Body of pancreas (tissue), 4 donors: ENCODE measurements at regions not wholly inside any gene's neighbourhood (a gene's known extent, or its start where the extent isn't known, plus 50 kb on each side); places are given as distances from the start of the nearest gene placed in this dataset.

Experiments used
- CTCF ChIP-seq, 7 experiments: fragments of 450-650 bp in 4 of 7; fragments of 200-600 bp in 3 of 7; sonication (generic) in 3 of 7; IDR thresholded peaks; one replicate each; pipeline ENCODE4 v1.5.1; 2016 to 2019; ENCODE audit warnings: antibody characterized with exemption in 7 of 7
- POLR2A ChIP-seq, 3 donors: fragments of 450-650 bp; IDR thresholded peaks; one replicate each; pipeline ENCODE4 v1.6.1; 2016; ENCODE audit warnings: antibody characterized with exemption in 3 of 3, mild to moderate bottlenecking in 2 of 3

DNA sequence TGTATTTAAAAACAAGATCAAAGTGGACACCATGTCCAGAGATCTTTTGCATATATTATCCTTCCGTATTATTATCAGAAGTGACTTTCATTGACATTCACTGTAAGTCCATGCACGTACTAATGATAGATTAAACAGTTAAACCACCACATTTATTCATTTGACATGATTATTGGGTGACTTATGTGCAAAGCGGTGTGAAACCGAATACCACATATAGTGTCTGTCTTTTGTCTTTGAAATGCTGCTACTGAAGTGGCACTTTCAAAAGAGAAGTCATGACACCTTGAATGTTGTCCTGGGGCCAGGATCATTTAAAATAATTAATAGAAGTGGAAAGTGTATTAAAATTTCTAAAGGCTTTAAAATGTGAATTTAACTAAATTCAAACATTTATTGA lies 100.1 kb downstream of the ERCC5 start:
- TF ChIP-seq CTCF (IDR thresholded peaks at IDR 0.05) (no peak), POLR2A (IDR thresholded peaks at IDR 0.05) (no peak)
